Mesenchymal stem cell (in vitro differentiated cells and primary cell): ENCODE measurements at regions not wholly inside any gene's neighbourhood (a gene's known extent, or its start where the extent isn't known, plus 50 kb on each side); places are given as distances from the start of the nearest gene placed in this dataset.

ENCODE experiments used
- DNase-seq: peaks from one replicate; pipeline ENCODE4 v3.0.0-alpha.2; 2013
- H2AFZ ChIP-seq: one replicate; pipeline ENCODE4 v1.6.1; 2013; ENCODE audit warnings: low read depth, mild to moderate bottlenecking, control low read depth, inconsistent platforms, low read length, moderate library complexity
- H2AK5ac ChIP-seq: 2 replicates; pipeline ENCODE4 v1.6.1; 2013; ENCODE audit warnings: low read length, moderate library complexity, mild to moderate bottlenecking, inconsistent platforms; ENCODE audit not compliant: severe bottlenecking
- H2BK120ac ChIP-seq: one replicate; pipeline ENCODE4 v1.6.1; 2013; ENCODE audit warnings: low read depth, mild to moderate bottlenecking, inconsistent platforms, low read length, moderate library complexity
- H2BK12ac ChIP-seq, 2 experiments: one replicate each; pipeline ENCODE4 v1.6.1; 2013; ENCODE audit warnings: inconsistent platforms in 2 of 2, low read length in 2 of 2, mild to moderate bottlenecking in 2 of 2, moderate library complexity in 2 of 2, control low read depth in 1 of 2
- H2BK15ac ChIP-seq: one replicate; pipeline ENCODE4 v1.6.1; 2013; ENCODE audit warnings: mild to moderate bottlenecking, low read depth, inconsistent platforms; ENCODE audit not compliant: poor library complexity, severe bottlenecking
- H2BK5ac ChIP-seq: 2 replicates; pipeline ENCODE4 v1.6.1; 2013; ENCODE audit warnings: low read depth, mild to moderate bottlenecking, low read length, control low read depth, inconsistent platforms; ENCODE audit not compliant: poor library complexity, severe bottlenecking
- H3K14ac ChIP-seq, 2 experiments: one replicate each; pipeline ENCODE4 v1.6.1; 2013; ENCODE audit warnings: inconsistent platforms in 2 of 2, low read length in 2 of 2, control low read depth in 1 of 2, mild to moderate bottlenecking in 1 of 2, moderate library complexity in 1 of 2
- H3K18ac ChIP-seq, 2 experiments: one replicate each; pipeline ENCODE4 v1.6.1; 2013; ENCODE audit warnings: inconsistent platforms in 2 of 2, low read length in 2 of 2, control low read depth in 1 of 2, low read depth in 1 of 2, mild to moderate bottlenecking in 1 of 2
- H3K23ac ChIP-seq, 2 experiments: one replicate each; pipeline ENCODE4 v1.6.1; 2013; ENCODE audit warnings: inconsistent platforms in 2 of 2, low read length in 2 of 2, mild to moderate bottlenecking in 2 of 2, moderate library complexity in 2 of 2, control low read depth in 1 of 2
- H3K27ac ChIP-seq: 2 replicates; pipeline ENCODE4 v1.5.1; 2013; ENCODE audit warnings: mild to moderate bottlenecking, moderate library complexity, low read length, control low read depth, inconsistent platforms; ENCODE audit not compliant: poor library complexity, severe bottlenecking
- H3K27me3 ChIP-seq, 2 experiments: 2 replicates each; pipeline versions ENCODE4 v1.6.1 to v1.7.0; 2013; ENCODE audit warnings: low read length in 2 of 2, mild to moderate bottlenecking in 2 of 2, moderate library complexity in 2 of 2, control low read depth in 1 of 2, inconsistent platforms in 1 of 2; ENCODE audit not compliant: control insufficient read depth in 1 of 2, insufficient read depth in 1 of 2
- H3K36me3 ChIP-seq, 2 experiments: 2 replicates each; pipeline versions ENCODE4 v1.6.1 to v1.7.0; 2013; ENCODE audit warnings: low read length in 2 of 2, control low read depth in 1 of 2, inconsistent platforms in 1 of 2, low read depth in 1 of 2, mild to moderate bottlenecking in 1 of 2; ENCODE audit not compliant: insufficient read depth in 2 of 2, control insufficient read depth in 1 of 2
- H3K4ac ChIP-seq, 2 experiments: one replicate each; pipeline ENCODE4 v1.6.1; 2013; ENCODE audit warnings: inconsistent platforms in 2 of 2, low read length in 2 of 2, mild to moderate bottlenecking in 2 of 2, moderate library complexity in 2 of 2, control low read depth in 1 of 2, low read depth in 1 of 2
- H3K4me1 ChIP-seq: 2 replicates; pipeline ENCODE4 v1.6.1; 2013; ENCODE audit warnings: low read depth, low read length, control low read depth; ENCODE audit not compliant: control insufficient read depth, insufficient read depth
- H3K4me2 ChIP-seq: 2 replicates; pipeline ENCODE4 v1.6.1; 2013; ENCODE audit warnings: low read length, mild to moderate bottlenecking, inconsistent platforms; ENCODE audit not compliant: poor library complexity, severe bottlenecking
- H3K4me3 ChIP-seq, 2 experiments: 2 replicates each; pipeline versions ENCODE4 v1.5.1 to v1.7.0; 2013; ENCODE audit warnings: low read length in 2 of 2, mild to moderate bottlenecking in 2 of 2, control low read depth in 1 of 2, low read depth in 1 of 2; ENCODE audit not compliant: insufficient read depth in 1 of 2
- H3K79me1 ChIP-seq: replicated peaks from 2 replicates; pipeline ENCODE4 v1.6.1; 2013; ENCODE audit warnings: mild to moderate bottlenecking, control low read depth, low read length, inconsistent platforms; ENCODE audit not compliant: poor library complexity, severe bottlenecking
- H3K9ac ChIP-seq: 2 replicates; pipeline ENCODE4 v1.7.0; 2013; ENCODE audit warnings: mild to moderate bottlenecking, low read length, moderate library complexity
- H3K9me3 ChIP-seq: 2 replicates; pipeline ENCODE4 v1.7.0; 2013; ENCODE audit warnings: mild to moderate bottlenecking, low read length; ENCODE audit not compliant: control insufficient read depth
- H4K8ac ChIP-seq: one replicate; pipeline ENCODE4 v1.6.1; 2013; ENCODE audit warnings: inconsistent platforms, mild to moderate bottlenecking, low read length, moderate library complexity
- H4K91ac ChIP-seq: one replicate; pipeline ENCODE4 v1.6.1; 2013; ENCODE audit warnings: mild to moderate bottlenecking, low read length, inconsistent platforms
- WGBS: methylation state at CpG from one replicate; pipeline ENCODE4 v1.1.7; 2013; ENCODE audit warnings: mixed read lengths; 5-methylcytosine and 5-hydroxymethylcytosine counted together

DNA sequence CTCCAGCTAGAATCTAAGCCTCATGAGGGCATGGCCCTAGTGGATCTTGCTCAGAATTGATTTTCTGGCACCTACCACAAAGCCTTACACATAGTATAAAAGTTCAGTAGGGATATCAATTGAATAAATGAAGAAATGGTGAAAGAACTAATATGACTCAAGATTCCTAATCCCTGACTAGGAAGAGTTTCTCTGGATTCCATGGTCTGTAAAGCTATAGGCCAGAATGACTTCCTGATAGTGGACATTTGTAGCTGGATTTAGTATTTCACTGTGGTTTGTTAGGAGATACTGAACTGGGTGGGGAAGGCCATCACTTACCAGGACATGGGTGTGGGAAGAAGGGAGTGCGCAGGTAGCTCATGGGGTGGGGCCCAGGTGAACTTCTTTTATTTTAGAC lies 168.9 kb downstream of the RAP2B start:
- no peak overlapping the region for H4K8ac ChIP-seq
- no peak overlapping the region for H3K9ac ChIP-seq
- H2BK5ac ChIP-seq, result no peak overlapping the region
- no peak for DNase-seq
- H2BK120ac ChIP-seq, result no peak overlapping the region
- H2BK12ac ChIP-seq, result no peak overlapping the region
- H3K4me1 ChIP-seq, result no peaks in the 10 kb centered on the region
- no peaks in the 10 kb centered on the region for H3K36me3 ChIP-seq
- H2AK5ac ChIP-seq, result no peak overlapping the region
- no peaks in the 10 kb centered on the region for H3K9me3 ChIP-seq
- no peak overlapping the region for H3K18ac ChIP-seq
- no peak overlapping the region for H2AFZ ChIP-seq
- WGBS, result no CpG with 5 or more reads among the region's 1 CpG
- no peak overlapping the region for H3K14ac ChIP-seq
- H3K27me3 ChIP-seq, result no peaks in the 10 kb centered on the region
- no peak overlapping the region for H3K4me2 ChIP-seq
- H3K27ac ChIP-seq, result no peak overlapping the region
- no peak overlapping the region for H3K4me3 ChIP-seq
- no peak overlapping the region for H3K4ac ChIP-seq
- no peak overlapping the region for H3K23ac ChIP-seq
- H3K79me1 ChIP-seq, result no peaks in the 10 kb centered on the region
- H4K91ac ChIP-seq, result no peak overlapping the region
- no peak overlapping the region for H2BK15ac ChIP-seq

DNA sequence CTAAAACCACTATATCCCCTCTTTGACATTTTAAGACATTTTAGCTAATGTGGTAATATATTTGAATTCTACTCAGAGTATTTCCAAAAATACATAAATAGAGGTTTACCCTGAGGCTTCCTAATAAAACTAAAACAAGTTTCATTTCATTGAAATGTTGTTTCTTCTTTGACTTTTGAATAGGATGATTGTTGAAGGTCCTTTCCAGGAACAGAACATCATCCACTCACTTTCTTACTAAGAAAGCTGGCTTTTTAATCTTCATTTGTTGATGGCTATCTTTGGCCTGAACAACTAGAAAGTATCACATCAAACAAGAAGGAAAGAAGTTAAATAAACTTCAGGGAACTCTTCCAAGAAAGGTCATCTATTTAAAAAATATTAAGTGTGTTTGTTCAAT lies 169.7 kb downstream of the RAP2B start:
- Histone ChIP-seq H3K4me1 (no peaks in the 10 kb centered on the region), H2AFZ (no peak overlapping the region), H3K4me3 (no peak overlapping the region), H2BK120ac (no peak overlapping the region), H3K4ac (no peak overlapping the region), H3K18ac (no peak overlapping the region), H3K27ac (no peak overlapping the region), H3K14ac (no peak overlapping the region), H3K23ac (no peak overlapping the region), H2BK15ac (no peak overlapping the region), H2BK5ac (no peak overlapping the region), H4K8ac (no peak overlapping the region), H4K91ac (no peak overlapping the region), H3K9ac (no peak overlapping the region), H3K4me2 (no peak overlapping the region), H3K9me3 (no peaks in the 10 kb centered on the region), H2AK5ac (no peak overlapping the region), H3K27me3 (no peaks in the 10 kb centered on the region), H3K36me3 (no peaks in the 10 kb centered on the region), H3K79me1 (no peaks in the 10 kb centered on the region), H2BK12ac (no peak overlapping the region)
- DNase-seq, result no peak

DNA sequence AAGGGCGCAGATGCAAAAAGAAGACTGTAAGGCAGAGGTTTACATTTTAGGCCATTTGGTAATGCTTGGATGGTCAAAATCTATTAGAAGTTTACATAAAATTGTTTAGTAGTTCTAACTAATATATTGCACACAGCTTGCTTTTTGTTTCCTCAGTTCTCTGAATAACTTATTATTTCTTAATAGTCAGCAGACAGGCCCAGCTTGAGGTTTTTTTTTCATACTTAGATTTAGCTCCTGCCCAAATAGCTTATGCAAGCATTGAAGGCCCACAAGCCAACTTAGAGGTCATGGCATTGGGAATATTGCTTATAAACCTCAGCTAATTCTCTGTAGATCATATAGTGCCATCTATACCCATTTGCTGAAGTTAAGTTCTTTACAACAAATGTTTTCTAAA lies 172.5 kb downstream of the RAP2B start:
- Histone ChIP-seq H3K9me3 (no peaks in the 10 kb centered on the region), H2BK15ac (no peak overlapping the region), H4K8ac (no peak overlapping the region), H2BK12ac (no peak overlapping the region), H3K4me1 (no peaks in the 10 kb centered on the region), H3K4me2 (no peak overlapping the region), H2AFZ (no peak overlapping the region), H3K79me1 (no peaks in the 10 kb centered on the region), H4K91ac (no peak overlapping the region), H3K18ac (no peak overlapping the region), H2BK120ac (no peak overlapping the region), H3K4me3 (no peak overlapping the region), H3K36me3 (no peaks in the 10 kb centered on the region), H3K23ac (no peak overlapping the region), H3K27ac (no peak overlapping the region), H2BK5ac (no peak overlapping the region), H3K9ac (no peak overlapping the region), H2AK5ac (no peak overlapping the region), H3K4ac (no peak overlapping the region), H3K14ac (no peak overlapping the region), H3K27me3 (no peaks in the 10 kb centered on the region)
- no peak for DNase-seq
- no CpG with 5 or more reads among the region's 1 CpG for WGBS

DNA sequence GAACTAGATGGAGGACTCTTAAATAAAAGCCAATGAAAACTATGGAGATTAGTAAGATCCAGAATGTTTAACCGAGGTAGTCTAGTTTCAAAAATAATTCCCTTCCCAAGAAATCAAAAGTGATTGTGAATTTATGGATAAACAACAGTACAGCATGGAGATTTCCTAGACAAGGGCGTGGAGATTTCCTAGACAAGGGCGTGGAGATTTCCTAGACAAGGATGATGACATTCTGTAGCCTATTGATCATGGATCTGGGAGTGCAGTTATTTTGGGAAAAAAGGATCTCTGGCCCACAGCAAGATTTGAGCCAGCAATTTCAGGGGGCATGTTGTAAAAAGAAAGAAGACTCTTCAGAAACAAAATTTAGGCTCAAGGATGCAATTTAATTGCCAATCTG lies 175.3 kb downstream of the RAP2B start:
- Histone ChIP-seq H2BK5ac (no peak overlapping the region), H3K9ac (no peak overlapping the region), H3K4me1 (no peaks in the 10 kb centered on the region), H3K36me3 (no peaks in the 10 kb centered on the region), H2BK15ac (no peak overlapping the region), H2AK5ac (no peak overlapping the region), H3K18ac (no peak overlapping the region), H2AFZ (no peak overlapping the region), H3K4me2 (no peak overlapping the region), H3K4ac (no peak overlapping the region), H3K79me1 (no peaks in the 10 kb centered on the region), H3K27ac (no peak overlapping the region), H3K23ac (no peak overlapping the region), H4K8ac (no peak overlapping the region), H3K27me3 (no peaks in the 10 kb centered on the region), H4K91ac (no peak overlapping the region), H3K14ac (no peak overlapping the region), H2BK120ac (no peak overlapping the region), H3K4me3 (no peak overlapping the region), H2BK12ac (no peak overlapping the region), H3K9me3 (no peaks in the 10 kb centered on the region)
- DNase-seq, result no peak
- WGBS, result 66% methylated on average over 2 of the region's 3 CpGs
